ENCODE measurements at regions not wholly inside any gene's neighbourhood (a gene's known extent, or its start where the extent isn't known, plus 50 kb on each side); places are given as distances from the start of the nearest gene placed in this dataset.

- TF ChIP-seq CTCF (IDR thresholded peaks at IDR 0.05) (no peak), POLR2A (IDR thresholded peaks at IDR 0.05) (no peak)
Measured at GRCh38 chr4:114334884-114335330, 263.7 kb upstream of the UGT8 start.

All from esophagus squamous epithelium (tissue), 4 donors.